ENCODE measurements at regions not wholly inside any gene's neighbourhood (a gene's known extent, or its start where the extent isn't known, plus 50 kb on each side); places are given as distances from the start of the nearest gene placed in this dataset.
"Not testable (repeated sequence)": the region's sequence is repeated elsewhere in the genome, so short reads cannot be mapped to it uniquely, and the experiment has no call there.

DNA sequence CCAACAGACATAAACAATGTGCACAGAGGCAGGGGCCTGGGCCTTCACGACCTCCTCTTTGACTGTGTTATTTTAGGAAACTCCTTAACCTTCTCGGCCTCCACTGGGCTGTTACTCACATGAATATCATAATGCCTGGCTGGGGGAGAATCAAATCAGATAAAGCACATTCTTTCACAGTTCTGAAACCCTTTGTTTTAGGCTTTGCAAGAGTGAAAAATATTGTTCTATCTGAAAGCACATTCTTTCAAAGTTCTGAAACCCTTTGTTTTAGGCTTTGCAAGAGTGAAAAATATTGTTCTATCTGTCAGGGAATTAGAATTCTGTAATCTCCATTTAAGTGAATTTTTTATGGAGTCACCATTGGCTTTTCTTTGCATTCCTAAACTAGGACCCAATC lies 50.7 kb upstream of the SYNDIG1 start:
- no peaks in the 10 kb centered on the region for H3K79me2 ChIP-seq (ENCODE audit: low read depth)
- no peaks in the 10 kb centered on the region for H3K9me2 ChIP-seq (ENCODE audit: insufficient read depth)
- H3K36me3 ChIP-seq (ENCODE audit: low read depth): no peaks in the 10 kb centered on the region
- H3K4me3 ChIP-seq: no peak overlapping the region
- peaks cover 8% of the 10 kb centered on the region; the same call in 1 of the 2 replicates for H3K9me3 ChIP-seq (ENCODE audit: insufficient read depth, low read depth)
- H3F3A ChIP-seq (ENCODE audit: insufficient read depth, low read depth): no peaks in the 10 kb centered on the region
- H3K4me1 ChIP-seq (replicated peaks; ENCODE audit: insufficient read depth): no peaks in the 10 kb centered on the region
- H3K27me3 ChIP-seq (ENCODE audit: insufficient read depth, low read depth): no peaks in the 10 kb centered on the region
- intact Hi-C loops (cut with micrococcal nuclease; ENCODE audit: unreplicated experiment): no loop called here
- ChIA-PET POLR2A (ENCODE audit: unreplicated experiment) (no interaction called here), CTCF (no interaction called here)
- no peak overlapping the region for H2AFZ ChIP-seq
- DNase-seq: no peak
- H3K4me2 ChIP-seq: no peak overlapping the region
- no peak for TF ChIP-seq EZH2 (IDR thresholded peaks at IDR 0.05; ENCODE audit: low read depth)
- TF ChIP-seq, protein P1, sequence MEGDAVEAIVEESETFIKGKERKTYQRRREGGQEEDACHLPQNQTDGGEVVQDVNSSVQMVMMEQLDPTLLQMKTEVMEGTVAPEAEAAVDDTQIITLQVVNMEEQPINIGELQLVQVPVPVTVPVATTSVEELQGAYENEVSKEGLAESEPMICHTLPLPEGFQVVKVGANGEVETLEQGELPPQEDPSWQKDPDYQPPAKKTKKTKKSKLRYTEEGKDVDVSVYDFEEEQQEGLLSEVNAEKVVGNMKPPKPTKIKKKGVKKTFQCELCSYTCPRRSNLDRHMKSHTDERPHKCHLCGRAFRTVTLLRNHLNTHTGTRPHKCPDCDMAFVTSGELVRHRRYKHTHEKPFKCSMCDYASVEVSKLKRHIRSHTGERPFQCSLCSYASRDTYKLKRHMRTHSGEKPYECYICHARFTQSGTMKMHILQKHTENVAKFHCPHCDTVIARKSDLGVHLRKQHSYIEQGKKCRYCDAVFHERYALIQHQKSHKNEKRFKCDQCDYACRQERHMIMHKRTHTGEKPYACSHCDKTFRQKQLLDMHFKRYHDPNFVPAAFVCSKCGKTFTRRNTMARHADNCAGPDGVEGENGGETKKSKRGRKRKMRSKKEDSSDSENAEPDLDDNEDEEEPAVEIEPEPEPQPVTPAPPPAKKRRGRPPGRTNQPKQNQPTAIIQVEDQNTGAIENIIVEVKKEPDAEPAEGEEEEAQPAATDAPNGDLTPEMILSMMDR (conservative IDR thresholded peaks at IDR 0.05): no peak
- no peak overlapping the region for H3K27ac ChIP-seq
- no TSS peak for BruUV-seq (replicated peaks)
- no peaks in the 10 kb centered on the region for H4K20me1 ChIP-seq (ENCODE audit: insufficient read depth)

DNA sequence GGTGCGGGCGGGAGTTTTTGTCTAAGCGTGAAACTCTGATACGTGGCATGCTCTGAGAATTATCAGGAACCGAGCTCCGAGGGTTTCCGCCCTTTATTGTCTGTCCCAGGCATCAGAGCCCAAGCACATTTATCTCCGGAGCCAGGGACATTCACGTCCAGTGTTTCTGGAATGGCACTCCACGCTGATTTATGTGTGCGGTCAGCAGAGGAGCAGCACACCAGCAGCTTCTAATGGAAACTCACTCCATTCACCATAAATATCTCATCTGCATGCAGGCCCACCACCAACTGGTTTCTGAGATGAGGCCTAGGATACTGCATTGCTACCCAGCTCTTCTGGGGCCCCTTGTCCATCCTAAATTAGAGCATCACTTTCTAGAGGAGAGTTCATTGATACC lies 51.9 kb upstream of the SYNDIG1 start:
- H3K4me2 ChIP-seq: no peak overlapping the region
- ChIA-PET POLR2A (ENCODE audit: unreplicated experiment) (no interaction called here), CTCF (no interaction called here)
- no peaks in the 10 kb centered on the region for H3K79me2 ChIP-seq (ENCODE audit: low read depth)
- no peaks in the 10 kb centered on the region for H3F3A ChIP-seq (ENCODE audit: insufficient read depth, low read depth)
- TF ChIP-seq, protein P1 (conservative IDR thresholded peaks at IDR 0.05): no peak
- no peak for TF ChIP-seq EZH2 (IDR thresholded peaks at IDR 0.05; ENCODE audit: low read depth)
- no peaks in the 10 kb centered on the region for H3K27me3 ChIP-seq (ENCODE audit: insufficient read depth, low read depth)
- intact Hi-C loops (cut with micrococcal nuclease; ENCODE audit: unreplicated experiment): no loop called here
- no peak overlapping the region for H3K4me3 ChIP-seq
- no peaks in the 10 kb centered on the region for H4K20me1 ChIP-seq (ENCODE audit: insufficient read depth)
- H2AFZ ChIP-seq: no peak overlapping the region
- no peaks in the 10 kb centered on the region for H3K36me3 ChIP-seq (ENCODE audit: low read depth)
- H3K9me3 ChIP-seq (ENCODE audit: insufficient read depth, low read depth): peaks cover 8% of the 10 kb centered on the region; the same call in 1 of the 2 replicates
- H3K27ac ChIP-seq: no peak overlapping the region
- BruUV-seq (replicated peaks): no TSS peak
- DNase-seq: no peak
- H3K9me2 ChIP-seq (ENCODE audit: insufficient read depth): no peaks in the 10 kb centered on the region
- H3K4me1 ChIP-seq (replicated peaks; ENCODE audit: insufficient read depth): no peaks in the 10 kb centered on the region

- CTCF ChIA-PET; H3K4me2 ChIP-seq; POLR2A ChIA-PET (ENCODE audit: unreplicated experiment); H3K27me3 ChIP-seq (ENCODE audit: insufficient read depth, low read depth); H3K4me3 ChIP-seq; H3K79me2 ChIP-seq (ENCODE audit: low read depth); intact Hi-C loops (cut with micrococcal nuclease; ENCODE audit: unreplicated experiment); H3F3A ChIP-seq (ENCODE audit: insufficient read depth, low read depth); H3K4me1 ChIP-seq (replicated peaks; ENCODE audit: insufficient read depth); H4K20me1 ChIP-seq (ENCODE audit: insufficient read depth); H3K27ac ChIP-seq; DNase-seq; H3K9me2 ChIP-seq (ENCODE audit: insufficient read depth); H2AFZ ChIP-seq; BruUV-seq (replicated peaks); H3K9me3 ChIP-seq (ENCODE audit: insufficient read depth, low read depth); H3K36me3 ChIP-seq (ENCODE audit: low read depth): not testable (repeated sequence)
These were observed 54.0 kb upstream of the SYNDIG1 start for GRCh38 chr20:24415444-24415843.

GRCh38 chr20:24411834-24412216 lies 57.6 kb upstream of the SYNDIG1 start:
- CTCF ChIA-PET: no interaction called here
- intact Hi-C loops (cut with micrococcal nuclease; ENCODE audit: unreplicated experiment): no loop called here
- H3K4me2 ChIP-seq: no peak overlapping the region

More at GRCh38 chr20:24411834-24412216, 57.6 kb upstream of the SYNDIG1 start:
- DNase-seq: no peak
- BruUV-seq (replicated peaks): no TSS peak
- peaks cover 8% of the 10 kb centered on the region; the same call in 1 of the 2 replicates for H3K9me3 ChIP-seq (ENCODE audit: insufficient read depth, low read depth)
- TF ChIP-seq, protein P1 (conservative IDR thresholded peaks at IDR 0.05): no peak
- no peak for TF ChIP-seq EZH2 (IDR thresholded peaks at IDR 0.05; ENCODE audit: low read depth)
- H3K36me3 ChIP-seq (ENCODE audit: low read depth): no peaks in the 10 kb centered on the region
- no peaks in the 10 kb centered on the region for H3K79me2 ChIP-seq (ENCODE audit: low read depth)
- no peak overlapping the region for H3K27ac ChIP-seq
- H3K4me1 ChIP-seq (replicated peaks; ENCODE audit: insufficient read depth): no peaks in the 10 kb centered on the region
- H3K27me3 ChIP-seq (ENCODE audit: insufficient read depth, low read depth): no peaks in the 10 kb centered on the region; the same call in 1 of the 2 replicates
- H3F3A ChIP-seq (ENCODE audit: insufficient read depth, low read depth): no peaks in the 10 kb centered on the region
- H3K4me3 ChIP-seq: no peak overlapping the region
- H4K20me1 ChIP-seq (ENCODE audit: insufficient read depth): no peaks in the 10 kb centered on the region
- POLR2A ChIA-PET (ENCODE audit: unreplicated experiment): no interaction called here
- H2AFZ ChIP-seq: no peak overlapping the region
- H3K9me2 ChIP-seq (ENCODE audit: insufficient read depth): no peaks in the 10 kb centered on the region; the same call in 1 of the 2 replicates
